HG03469 (cell line): ENCODE measurements at regions not wholly inside any gene's neighbourhood (a gene's known extent, or its start where the extent isn't known, plus 50 kb on each side); places are given as distances from the start of the nearest gene placed in this dataset.

ENCODE experiments used
- ATAC-seq: cut with Tn5 transposase; IDR thresholded peaks from one replicate; pipeline ENCODE4 v1.9.1; 2021; ENCODE audit warnings: mild to moderate bottlenecking, moderate library complexity, moderate number of reproducible peaks; ENCODE audit not compliant: unreplicated experiment

DNA sequence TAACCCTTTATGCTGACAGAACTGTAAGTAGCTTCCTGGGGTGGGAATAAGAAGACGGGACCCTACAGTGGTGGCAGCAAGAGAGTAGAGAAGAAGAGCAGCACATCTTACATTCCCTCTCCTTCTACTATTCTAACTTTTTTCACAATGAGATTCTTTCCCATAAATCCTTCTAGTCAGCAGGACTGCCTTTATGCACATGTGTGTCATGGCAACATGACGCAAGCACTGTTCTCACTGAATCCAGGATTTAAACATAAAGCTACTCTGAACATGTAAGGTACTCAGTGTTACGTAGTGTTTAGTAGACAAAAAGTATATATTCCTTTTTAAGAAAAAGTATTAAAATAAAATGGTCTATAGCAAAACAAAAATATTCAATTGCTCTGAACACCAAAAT, 309.7 kb upstream of the LYPLAL1 start:
- ATAC-seq: no peak

DNA sequence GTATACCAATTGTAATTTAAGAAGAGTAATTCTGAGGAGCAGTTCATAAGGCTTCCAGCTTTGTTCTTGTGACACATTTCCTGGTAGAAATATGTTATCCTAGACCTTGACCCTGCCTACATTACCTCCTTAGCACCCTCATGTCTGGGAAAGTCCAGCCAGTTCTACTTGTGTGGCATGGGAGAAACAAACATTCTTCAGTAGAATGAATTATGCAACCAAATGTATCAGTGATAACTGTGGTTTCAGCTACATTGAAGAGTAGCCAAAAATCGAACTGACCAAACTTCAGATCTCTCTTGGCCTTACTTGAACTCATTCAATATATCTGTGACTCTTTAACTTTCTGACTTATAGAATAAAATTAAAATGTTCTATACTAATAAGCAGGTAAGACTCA, 308.1 kb upstream of the LYPLAL1 start:
- no peak for ATAC-seq

DNA sequence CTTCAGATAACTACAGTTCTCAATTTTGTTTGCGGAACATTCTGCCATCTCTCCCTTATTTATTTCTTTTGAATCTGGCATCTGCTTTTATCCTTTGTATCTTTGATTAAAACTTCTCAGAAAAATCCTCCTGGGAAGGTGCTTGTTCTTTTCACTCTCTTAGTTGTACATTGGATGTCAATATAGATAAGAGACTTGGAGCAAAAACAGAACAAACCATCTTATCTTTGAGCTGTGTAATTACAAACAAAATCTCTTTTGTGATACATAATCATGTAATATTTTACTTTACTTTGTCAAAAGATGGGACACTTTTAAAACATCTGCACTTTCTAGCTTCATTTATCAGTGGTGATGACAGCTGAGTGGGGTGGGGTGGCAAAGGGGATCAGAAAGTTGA, 307.2 kb upstream of the LYPLAL1 start:
- no peak for ATAC-seq

DNA sequence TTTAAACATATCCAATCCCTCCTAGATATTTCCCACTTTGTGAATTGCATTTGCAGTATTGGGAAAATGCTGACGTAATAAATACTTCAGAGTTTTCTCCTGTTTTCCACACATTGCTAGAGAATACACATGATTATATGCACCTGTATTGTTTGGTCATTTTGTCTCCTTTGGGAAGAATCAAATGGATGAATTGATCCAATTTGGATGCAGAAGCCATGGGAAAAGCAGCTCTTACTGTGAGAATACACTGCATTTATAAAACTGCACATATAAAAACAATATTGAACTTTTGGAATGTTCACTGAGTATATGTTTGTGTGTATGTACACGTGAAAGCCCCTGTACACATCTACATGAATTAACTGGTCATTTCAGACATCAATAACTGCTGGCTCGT, 306.6 kb upstream of the LYPLAL1 start:
- no peak for ATAC-seq

DNA sequence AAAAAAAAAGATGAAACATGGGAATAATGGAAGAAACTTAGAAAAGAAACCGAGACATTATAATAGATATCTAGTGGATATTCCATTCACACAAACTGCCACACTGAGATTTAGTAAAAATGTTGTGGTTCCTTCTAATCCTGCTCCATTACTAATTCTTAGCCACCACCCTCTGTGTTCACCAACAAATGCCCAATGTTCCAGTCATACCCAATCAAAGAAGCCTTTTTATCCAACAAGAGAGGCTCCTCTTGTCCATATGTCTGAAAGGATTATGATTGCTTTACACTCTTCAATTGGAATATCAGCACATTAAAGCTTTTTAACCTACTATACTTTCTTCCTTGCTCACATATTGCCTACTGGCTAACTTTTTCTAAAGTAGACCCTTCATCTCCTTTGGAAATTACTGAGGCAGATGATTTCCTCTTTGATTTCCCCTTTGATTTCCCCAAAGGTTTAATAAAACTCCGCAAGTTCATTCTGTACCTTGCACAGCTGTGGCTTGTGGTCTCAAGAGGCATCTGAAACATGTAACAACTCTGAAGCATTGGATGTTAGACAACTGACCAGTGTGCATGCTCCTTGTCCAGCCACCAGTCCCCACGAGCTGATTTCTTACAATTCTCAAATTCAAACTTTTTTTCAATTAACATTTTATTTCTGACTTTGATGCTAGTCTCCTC, 305.6 kb upstream of the LYPLAL1 start:
- no peak for ATAC-seq

DNA sequence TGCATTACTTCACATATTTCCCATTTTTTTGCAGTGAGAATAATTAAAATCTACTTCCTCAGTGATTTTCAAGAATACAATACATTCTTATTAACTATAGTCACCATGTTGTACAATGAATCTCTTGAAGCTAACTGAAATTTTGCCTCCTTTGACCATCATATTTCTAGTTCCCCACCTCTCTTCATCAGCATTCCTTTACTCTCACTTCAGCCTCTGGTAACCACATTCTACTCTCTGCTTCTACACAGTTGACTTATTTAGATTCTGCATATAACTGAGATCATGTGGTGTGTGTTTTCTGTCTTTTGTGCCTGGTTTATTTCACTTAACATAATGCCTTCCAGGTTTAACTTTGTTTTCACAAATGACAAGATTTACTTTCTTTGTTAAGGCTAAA, 304.4 kb upstream of the LYPLAL1 start:
- no peak for ATAC-seq

DNA sequence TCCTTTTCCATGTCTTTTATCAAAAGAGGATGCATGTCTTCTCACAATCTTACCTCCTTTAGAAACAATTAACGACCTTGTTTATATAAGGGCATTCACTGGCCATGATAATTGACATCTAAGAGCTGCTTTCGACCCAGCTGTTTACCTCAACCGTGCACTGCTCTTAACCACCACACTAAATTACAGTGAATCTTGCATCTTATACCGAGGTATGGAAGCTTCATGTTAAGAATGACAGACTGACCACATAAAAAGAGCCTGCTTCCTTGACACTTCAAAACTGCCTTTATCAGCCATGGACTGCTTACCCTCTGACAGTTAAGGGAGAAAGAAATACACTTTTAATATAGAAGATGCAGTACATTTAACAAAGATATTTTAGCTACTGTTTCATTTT, 301.7 kb upstream of the LYPLAL1 start:
- no peak for ATAC-seq

DNA sequence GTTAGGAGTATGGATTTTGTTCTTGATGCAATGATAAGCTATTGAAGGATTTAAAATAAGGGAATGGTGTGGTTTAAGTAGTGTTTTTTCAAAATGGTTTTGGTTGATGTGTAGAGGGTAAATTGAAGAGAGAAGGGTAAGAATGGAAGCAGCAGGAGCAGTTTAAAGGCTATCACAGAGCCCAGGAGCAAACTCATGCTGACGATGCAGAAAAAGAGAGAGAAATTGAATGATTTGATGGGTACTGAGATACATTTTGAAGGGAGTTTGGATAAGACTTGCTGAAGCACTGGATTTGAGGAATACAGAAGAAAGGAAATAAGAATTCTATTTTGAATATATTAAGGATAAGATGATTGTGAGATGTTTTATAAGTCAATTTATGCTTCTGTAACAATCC, 300.8 kb upstream of the LYPLAL1 start:
- no peak for ATAC-seq

DNA sequence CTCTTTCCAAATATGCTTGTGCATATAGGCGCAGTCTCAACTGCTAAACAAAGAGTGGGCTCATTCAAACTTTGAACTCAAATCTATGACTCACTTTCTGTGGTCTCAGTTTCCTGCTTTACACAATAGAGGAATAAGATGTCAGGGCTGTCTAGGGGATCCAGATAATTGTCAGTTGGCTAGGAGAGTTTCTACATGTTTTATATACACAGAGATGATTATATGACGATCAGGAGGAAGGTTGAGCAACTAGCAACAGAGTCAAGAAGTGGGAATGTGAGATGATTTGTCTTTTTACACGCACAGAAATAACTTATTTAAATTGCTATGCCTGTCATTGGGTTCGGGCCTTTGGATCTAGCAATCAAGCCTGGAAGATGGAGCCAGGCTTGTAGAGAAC, 299.4 kb upstream of the LYPLAL1 start:
- no peak for ATAC-seq

DNA sequence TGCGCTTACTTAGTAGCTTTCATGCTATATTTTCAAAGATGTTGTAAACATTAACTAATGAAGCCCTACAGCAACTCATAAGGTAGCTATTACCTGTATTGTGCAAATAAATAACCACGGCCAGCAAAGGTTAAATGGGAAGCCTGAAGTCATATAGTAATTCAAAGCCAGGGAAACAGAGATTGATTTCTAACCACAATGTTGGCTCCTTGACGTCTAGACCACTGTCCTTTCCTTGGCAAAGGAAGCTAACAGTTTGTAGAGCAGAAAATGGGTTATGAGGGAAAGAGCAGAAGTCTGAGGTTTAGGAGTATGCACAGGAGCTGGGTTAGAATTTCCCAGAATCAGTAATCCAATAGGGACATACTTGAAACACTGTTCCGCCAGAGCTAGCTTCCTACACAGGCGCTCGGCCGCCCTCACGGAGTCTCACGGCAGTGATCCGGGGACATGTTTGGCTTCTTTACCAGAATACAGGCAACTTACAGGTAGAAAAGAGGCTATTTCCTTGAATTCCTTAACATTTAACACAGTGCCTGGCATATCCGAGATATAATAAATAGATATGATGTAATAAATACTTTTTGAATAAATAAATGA, 298.8 kb upstream of the LYPLAL1 start:
- ATAC-seq: no peak

DNA sequence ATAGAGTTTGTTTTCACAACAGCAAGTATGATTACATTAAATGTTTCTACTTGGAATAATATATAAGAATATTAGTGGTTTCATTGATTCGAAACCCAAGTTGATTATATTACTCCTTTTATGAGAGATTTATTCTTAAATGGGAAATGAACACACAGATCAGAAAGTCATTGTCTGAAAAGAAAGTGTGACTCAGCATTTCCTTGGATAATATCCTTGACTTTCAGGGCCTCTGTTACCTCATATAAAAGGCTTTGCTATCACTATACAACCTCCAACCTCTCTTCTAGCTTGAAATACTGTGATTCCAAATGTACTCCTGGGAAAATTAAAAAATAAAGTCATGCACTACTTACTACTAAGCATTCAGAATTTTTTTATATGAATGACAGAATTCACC, 295.3 kb upstream of the LYPLAL1 start:
- no peak for ATAC-seq

DNA sequence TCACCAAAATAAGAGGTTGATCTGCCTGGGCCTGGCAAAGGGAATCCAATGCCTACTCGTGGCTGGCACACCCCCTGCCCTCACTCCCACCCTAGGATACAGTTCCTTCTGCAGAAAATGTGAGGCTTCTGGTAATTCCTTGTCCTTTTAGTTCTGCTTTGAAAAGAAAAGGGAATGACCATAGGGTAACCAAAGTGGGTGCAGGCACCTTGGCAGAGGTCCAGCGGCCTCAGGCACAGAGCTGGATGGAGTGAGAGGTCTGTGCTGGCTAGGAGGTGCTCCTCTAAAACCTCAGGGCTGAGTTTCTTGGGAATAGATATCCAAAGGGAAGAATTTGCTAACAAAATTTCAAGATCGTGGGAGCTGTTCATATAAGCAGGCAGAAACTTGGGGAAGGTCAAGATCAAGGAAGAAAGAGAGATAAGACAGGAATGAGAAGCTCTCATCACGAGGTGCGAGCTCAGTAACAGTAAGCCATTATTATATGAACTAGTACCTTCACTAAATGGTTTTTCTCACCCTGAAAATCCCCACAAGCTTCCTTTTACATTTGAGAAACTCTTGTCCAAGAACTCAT, 293.1 kb upstream of the LYPLAL1 start:
- ATAC-seq: no peak

DNA sequence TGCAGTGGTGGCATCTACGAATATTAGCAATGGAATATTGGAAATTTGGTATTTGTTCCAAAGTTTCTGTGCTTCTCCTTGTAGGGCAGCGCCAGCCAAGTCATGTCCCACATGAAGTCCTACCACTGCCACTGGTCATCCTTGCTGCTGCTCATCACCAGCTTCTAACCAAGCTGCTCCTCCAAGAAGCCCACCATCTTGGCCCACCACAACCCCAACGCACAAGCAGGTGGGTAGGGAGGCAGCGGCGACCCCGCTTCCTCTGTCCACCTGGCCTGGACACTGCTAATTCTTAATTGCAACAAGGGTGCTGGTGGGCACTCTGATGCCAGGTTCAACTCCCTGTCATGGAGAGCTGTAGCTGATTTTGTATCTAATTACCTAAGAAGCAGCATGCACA, 291.2 kb upstream of the LYPLAL1 start:
- no peak for ATAC-seq

DNA sequence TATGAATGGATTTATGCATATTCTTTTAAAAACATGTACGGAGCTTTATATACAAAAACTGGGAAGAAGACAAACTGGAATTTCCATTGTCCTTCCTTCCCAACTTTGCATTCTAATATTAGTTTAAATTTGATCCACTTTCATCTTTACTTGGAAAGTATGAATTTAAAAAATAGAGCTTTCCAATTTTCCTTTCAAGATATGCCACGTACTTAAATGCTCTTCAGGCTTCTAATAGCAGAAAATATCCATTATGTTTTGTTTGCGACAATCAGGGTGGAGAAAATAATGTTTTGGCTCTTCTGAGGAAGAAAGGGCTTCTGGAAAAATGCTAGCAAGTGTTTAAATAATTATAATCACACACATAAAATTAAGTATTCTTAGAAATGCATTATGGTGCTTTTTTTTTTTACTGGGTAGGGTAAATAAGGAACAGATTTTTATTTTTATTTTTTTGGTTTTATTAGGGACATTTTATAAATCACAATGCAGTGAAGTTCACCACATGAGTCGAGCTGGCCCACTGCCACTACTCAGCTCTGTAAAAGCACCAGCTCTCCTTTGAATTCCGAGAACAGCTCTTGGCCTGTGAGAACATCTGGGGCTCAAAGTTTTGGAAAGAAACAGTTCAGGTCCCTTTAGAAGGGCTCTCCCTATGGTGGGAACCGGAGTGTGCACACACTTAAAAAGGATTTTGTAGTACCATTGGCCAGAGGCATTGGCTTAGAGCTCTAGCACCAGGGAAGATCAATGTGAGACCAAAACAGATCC, 287.4 kb upstream of the LYPLAL1 start:
- ATAC-seq: no peak

DNA sequence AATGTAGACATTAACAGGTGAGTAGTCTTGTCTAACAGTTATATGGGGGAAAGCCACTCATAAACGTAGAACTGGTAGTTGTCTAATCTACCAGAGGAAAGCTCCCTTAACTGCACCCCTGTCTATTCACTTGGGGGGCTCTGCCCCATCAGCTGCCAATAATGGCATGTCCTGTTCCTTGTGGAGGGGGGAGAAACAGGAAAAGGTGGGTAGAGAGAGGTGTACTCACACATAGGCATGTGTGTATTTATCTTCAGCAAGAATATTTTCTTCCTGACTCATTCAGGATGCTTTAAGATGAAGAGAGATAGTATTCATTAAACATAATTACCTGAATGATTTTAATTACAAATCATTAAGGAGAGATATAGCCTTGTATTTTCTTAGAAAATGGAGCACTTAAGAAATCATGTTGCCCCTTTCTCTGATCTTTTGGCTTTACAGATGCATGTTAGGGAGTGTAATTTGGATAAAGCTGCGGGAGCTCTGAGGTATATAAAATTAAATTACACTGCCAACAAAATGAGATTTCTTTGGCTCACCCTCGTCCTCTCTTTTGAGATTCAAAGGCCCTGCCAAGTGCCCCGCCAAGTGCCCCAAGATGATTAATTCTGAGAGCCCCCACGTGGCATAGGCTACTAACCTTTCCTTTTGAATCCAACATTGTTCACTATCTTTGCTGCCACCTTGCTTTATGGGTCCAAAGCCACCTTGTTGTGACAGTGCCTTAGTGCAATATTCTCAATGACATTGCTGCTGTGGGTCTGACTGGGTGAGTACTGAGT, 286.3 kb upstream of the LYPLAL1 start:
- ATAC-seq: no peak

DNA sequence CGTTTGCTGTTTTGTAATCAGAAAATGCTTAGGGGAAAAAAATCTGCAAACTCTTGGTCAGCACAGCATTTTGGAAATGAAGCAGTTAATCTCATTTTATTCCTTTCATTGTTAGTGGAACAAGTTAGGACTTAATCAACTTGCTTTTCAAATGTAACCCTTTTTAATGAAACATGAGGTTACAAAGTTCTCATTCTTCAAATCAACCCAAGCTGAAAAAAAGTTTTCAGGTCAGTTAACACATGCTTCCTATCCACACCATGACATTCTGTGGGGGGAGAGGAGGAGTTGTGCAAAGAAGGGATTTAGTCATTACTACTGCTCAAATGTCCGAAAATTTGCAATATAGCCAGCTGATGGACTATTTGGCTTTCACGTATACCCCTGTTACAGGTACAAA, 283.2 kb upstream of the LYPLAL1 start:
- ATAC-seq: no peak

DNA sequence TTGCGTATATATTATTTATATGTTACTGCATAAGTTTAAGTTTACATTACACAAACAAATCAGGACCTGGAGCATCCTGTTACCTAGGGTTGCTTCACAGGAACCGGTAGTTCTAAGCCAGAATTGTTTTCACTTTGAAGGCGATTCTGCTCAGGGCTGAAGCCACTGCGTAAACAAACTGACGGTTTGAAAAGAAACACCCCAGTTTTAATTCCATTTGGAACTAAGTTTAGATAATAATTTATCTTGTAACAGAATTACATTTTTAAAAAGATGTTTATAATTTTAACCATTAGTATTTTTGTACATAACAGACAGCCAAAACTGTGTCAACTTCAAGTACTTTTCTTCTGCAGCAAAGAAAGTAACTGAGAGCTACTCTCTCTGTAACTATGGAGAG, 282.1 kb upstream of the LYPLAL1 start:
- ATAC-seq: no peak

DNA sequence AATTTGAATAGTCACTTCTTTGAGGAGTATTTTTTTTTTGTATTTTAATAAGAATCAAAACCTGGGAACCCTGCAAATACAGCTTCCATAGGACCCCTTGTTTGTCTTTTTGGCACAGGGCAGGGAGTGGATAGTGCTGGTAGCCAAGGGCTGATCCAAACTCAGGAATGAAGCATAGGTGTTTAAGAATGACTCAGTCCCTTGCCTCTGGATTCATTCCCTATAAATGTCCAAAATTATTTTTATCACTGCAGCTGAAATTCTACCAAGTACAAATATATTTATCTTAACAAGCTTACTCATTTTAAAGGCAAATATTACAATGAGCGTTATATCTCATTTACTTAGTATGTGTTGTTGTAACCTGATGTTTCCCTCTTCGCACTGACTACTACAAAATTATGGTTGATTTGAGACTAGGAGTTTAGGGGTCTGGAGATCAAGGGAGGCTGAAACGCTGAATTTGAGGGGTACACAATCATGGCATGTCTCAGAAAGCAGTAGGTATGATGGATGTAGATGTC, 278.6 kb upstream of the LYPLAL1 start:
- no peak for ATAC-seq

DNA sequence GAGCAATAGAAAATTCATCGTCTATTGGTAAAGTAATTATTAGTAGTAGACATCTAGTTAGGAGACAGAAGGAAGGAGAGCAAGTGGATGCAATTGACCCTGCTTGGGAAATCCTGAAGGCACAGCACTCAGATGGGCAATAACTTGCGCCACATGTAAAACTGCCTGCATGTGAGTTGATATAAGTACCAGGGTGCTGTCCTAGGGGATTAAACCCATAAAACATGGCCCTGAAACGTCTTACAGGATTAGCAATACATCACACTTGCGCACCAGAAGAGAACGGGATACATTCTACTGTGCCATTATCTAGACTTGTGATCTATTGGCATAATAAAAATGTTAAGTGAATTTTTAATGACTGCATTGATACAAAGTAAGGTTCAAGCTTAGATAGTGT, 277.5 kb upstream of the LYPLAL1 start:
- no peak for ATAC-seq

DNA sequence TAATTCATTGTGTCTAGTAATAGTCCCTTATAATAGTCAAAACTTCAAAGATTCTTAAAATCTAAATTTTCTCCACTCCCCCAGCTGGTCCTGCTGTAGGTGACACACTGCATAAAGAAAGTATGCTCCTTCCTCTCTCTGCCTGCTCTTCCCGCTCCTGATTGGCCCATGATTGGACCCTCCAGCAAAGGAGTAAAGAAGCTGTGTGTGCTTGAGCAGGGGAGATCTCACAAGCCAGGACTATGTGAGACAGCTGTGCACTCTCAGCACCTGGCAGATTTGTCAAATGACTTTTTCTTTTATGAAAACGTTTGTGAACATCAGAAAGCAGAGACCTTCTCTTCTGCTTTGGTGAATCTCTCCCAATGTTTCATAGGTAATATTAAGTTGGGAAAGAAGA, 274.8 kb upstream of the LYPLAL1 start:
- no peak for ATAC-seq

DNA sequence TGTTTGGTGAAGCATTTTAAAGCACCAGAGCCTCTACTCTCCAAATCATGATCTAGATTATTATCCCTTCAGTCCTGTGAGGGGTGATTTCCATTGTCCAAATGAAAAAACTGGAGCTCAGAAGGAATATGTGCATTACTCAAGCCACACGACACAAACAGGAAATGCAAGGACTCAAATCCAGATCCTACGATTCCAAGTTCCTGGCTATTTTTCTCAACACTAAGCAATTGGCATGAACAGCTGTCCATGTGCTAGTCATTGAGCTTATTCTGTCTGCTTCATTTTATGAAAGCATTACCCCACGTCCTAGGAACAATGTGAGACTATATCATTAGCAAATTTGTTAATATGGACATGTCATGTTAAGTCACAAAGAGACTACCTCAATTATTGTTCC, 273.1 kb upstream of the LYPLAL1 start:
- ATAC-seq: no peak
